EH (cell line): ENCODE measurements at regions not wholly inside any gene's neighbourhood (a gene's known extent, or its start where the extent isn't known, plus 50 kb on each side); places are given as distances from the start of the nearest gene placed in this dataset.
"Not testable (repeated sequence)": the region's sequence is repeated elsewhere in the genome, so short reads cannot be mapped to it uniquely, and the experiment has no call there.

Experiments used
- DNase-seq: peaks from one replicate; pipeline ENCODE4 v3.0.0-alpha.2; 2015; ENCODE audit warnings: low read depth

DNA sequence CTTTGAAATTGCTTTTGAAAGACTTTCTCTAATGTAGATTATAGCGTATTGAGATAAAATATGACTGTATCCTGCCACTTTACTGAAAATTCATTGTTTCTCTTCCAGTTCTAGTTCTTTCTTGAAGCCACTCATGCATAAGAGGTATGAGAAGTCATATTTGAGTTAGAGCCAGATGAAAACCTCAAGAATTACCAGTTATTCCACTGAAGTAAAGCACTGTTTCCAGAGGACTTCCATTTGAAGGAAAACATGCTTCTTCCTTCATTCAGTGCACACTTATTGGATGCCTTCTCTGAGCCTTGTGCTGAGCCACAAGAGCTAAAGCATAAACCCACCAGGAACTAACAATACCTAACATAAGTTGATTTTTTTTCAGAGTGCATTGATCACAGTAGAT is 513.4 kb downstream of the ZNF385D start:
- peak; percentile 16 for DNase-seq

DNA sequence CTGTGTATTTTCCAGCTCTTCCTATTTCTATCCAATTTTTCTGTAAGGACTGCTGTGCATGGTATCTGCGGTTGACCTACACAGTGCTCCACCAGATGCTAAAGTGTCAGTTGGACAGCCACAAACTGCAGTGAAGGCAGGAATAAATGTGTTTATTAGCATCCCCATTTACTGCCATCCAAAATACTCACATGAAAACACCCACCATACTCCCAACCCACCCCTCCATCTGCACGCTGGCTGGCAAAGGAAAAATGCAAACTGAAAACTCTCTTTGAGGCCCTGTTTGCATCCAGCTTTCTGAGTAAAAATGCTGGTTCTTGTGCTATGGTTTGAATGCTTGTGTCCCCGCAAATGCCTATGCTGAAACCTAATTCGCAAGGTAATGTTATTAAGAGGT is 515.5 kb downstream of the ZNF385D start:
- no peak for DNase-seq

DNA sequence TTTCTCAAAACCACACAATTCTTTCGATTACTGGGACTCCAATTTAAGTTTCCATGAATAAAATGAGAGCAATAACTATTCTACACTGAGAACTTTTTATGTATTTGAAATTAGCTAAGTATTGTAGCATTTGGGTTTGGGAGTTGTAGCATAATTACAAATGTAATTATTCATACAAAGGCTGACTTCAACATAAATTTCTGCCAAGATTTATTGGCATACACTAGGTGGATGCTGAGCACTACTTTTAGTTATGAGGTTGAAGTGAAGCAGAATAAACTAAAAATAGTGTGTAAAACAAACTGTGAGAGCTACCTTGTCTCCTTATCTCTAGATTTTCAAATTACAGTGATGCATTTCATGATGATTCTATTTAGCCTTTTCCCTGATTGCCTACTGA is 516.1 kb downstream of the ZNF385D start:
- no peak for DNase-seq

DNA sequence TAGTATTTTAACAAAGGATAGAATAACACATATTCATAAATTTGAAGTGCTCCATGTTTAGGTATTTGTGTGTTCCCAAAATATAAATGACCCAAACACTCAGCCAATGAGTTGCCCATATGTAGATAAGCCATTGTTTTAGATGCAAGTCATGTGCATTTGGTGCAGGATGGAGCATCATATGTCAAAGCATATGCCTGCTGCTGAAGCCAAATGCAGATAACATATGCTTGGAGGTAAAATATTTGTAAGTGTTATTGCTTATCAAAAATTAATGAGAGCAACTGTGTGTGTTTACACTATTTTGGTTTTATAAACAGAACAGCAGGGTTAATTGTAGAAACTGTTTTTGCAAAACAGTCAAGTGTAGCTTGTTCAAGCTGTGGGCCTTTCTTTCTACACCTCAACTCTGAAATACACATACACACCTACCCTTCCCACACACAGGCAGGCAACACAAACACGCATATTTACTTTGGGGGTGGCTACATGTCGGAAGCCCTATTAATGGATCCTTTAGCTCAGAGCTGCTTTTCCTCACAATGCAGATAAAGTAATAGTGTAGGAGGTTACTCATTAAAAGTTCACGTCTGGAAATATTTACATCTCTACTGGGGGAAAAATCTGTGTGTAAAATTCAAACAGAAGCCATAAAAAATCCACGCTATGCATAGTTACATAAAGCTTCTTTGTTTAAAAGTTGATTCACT is 521.4 kb downstream of the ZNF385D start:
- DNase-seq, result no peak

DNA sequence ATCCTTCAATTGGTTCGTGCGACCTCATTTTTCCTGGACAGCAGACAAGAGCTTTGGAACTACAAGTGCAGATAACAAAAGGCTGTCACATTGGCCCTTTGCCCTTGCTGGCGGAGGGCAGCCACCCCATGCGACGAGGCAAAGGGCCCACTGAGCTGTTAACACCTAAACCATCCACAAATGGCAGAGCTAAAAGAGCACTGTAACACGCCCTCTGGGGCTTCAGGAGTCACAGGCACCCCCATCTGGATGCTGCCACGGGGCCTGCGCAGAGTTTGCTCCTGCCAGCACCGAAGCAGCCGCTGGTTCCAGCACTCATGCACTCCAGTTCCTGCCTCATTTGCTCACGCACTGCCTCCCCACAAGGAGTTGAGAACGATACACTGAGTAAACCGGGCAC is 524.9 kb downstream of the ZNF385D start:
- no peak for DNase-seq

DNA sequence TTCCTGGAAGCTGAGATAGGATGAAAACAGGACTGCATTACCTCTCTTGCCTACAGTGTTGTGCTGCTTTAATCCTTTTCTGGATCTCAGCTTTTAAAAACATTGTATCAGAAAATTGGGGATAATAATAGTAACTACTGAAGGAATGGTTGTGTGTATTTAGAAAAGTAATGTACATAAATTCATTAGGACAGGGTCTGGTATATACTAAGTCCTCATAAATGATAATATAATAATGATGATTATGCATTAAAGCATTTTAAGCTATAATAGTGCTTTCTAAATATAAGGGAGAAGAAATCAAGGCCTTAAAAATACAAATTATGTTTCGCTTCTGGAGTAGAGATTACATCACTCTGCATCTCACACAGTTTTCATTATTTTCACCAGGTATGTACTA is 530.1 kb downstream of the ZNF385D start:
- DNase-seq, result no peak

DNA sequence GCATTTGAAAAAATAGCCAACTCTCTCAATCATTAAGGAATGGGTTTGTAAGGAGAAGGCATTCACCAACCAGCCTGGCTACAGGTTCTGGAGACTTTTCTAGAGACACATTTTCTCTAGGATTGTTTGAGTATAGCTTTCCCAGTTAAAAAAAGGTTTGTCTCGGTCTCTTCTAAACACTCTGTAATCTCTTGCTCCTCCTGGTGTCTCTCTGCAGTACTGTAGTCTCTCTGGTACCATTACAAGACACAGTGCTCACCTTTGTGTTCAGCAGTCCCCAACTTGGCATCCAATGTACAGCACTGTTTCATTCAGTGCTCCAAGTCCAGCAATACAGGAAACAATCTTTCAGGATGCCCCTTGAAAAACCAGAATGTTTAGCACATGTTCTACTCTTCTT is 534.4 kb downstream of the ZNF385D start:
- peak; percentile 32 for DNase-seq

DNA sequence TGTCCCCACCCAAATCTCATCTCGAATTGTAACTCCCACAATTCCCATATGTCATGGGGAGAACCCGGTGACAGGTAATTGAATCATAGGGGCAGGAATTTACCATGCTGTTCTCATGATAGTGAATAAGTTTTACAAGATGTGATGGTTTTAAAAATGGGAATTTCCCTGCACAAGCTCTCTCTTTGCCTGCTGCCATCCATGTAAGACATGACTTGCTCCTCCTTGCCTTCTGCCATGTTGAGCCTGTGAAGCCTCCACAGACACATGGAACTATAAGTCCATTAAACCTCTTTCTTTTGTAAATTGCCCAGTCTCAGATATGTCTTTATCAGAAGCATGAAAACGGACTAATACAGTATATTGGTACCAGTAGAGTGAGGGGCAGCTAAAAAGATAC is 546.9 kb downstream of the ZNF385D start:
- DNase-seq, result not testable (repeated sequence)

DNA sequence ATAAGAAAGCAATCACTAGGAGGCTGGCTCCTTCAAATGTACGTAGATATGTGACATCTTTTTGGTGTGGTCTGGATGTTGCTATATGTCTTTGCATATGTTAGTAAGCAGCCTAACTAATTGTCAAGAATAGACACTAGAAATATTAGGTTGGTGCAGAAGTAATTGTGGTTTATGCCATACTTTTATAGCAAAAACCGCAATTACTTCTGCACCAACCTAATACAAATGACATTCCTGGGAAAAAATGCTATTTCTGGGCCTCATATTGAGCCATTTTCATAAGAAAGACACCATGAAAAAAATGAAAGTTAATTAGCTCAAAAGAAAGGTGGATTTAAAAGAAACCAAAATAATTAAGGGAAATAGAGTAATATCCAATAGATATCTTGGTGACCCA is 555.8 kb downstream of the ZNF385D start:
- no peak for DNase-seq

DNA sequence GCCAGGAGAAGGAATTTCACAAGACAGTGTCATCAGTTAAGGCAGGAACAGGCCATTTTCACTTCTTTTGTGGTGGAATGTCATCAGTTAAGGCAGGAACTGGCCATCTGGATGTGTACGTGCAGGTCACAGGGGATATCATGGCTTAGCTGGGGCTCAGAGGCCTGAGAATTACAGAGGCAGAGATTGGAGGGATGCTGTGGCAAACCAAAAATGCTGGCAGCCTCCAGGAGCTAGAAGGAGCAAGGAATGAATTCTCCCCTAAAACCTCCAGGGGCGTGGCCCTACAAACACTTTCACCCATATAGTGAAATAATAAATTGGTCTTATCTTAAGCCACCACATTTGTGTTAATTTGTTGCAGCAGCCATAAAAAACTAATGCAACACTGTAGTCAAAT is 557.0 kb downstream of the ZNF385D start:
- not testable (repeated sequence) for DNase-seq

DNA sequence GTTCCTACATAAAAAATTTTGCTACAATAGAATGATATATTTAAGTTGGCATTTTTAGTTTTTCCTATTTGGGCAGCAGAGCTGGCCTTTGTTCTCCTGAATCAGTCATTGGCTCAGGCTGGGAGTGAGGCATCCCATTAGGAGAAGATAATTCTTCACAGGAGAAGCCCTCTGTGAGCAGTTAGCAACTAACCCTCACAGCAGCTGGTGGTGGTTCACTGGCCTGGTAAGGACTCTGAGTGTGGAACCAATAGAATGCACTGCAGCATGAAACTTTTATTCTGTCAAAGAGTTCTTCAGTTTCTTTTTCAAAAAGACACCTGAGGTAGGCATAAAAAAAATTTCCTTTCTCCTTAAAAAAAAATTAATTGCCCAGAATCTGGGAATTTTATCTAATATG is 562.6 kb downstream of the ZNF385D start:
- DNase-seq, result no peak

DNA sequence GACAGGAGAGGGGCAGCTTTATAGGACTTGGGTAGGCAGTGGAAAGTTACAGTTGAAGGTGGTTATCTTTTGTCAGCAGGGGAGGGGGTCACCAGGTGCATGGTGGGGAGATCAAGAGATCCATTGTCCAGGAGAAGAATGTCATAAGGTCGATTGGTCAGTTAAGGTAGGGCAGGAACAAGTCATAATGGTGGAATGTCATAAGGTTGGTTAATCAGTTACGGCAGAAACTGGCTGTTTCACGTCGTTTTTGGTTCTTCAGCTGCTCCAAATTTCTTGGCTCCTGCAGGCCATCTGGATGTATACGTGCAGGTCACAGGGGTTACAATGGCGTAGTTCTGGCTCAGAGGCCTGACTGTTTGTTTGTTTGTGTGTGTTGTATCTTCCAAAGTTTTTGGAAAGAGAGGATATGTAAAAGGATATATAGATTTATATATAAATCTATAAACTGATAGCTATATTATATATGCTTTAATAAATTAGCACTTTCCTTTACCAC is 565.1 kb downstream of the ZNF385D start:
- DNase-seq, result no peak

DNA sequence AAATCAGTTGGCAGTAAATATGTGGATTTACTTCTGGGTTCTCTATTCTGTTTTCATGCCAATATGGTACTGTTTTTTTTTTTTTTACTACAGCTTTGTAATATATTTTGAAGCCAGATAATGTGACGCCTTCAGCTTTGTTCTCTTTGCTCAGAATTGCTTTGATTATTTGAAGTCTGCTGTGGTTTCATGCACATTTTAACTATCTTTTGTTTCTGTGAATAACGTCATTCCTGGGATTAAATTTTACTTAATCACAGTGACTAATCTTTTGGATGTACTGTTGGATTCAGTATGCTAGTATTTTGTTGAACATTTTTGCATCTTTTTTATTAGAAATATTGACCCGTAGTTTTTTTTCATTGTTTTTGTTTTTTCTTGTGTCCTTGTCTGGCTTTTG is 576.5 kb downstream of the ZNF385D start:
- peak; percentile 69 for DNase-seq

DNA sequence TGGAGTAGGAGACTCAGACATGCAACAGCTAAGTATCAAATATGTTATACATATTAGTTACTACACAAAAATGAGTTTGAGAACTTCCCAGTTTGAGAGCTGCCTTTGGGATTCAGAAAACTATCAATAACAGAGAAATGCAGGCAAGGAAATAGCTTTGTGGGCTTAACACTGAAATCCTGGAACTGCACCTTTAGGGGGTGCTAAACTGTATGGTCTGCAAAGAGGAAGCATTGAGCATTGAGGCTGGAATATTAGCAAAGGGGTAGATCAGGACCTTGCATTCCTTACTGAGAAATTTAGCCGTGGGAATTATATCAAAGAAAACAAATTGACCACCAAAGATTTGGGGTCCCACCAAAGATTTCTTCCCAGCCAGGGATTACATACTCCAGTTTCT is 580.0 kb downstream of the ZNF385D start:
- peak; percentile 20 for DNase-seq

DNA sequence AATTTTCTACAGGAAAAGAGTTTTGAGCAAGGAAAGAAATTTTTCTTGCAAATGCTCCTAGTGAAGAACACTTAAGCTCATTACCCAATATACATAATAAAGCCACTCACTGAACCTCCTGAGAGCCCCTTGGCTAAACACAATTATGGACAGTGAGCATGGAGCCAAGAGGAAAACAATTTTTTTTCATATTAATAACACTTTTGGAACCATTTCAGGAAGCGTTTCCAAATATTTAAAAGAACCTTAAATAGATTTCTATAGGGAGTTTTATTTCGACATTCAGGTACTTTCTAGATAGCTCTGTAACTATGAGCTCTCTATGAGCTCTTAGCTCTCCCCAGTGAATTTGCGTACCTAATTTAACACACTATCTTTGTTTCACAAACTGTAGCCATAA is 581.1 kb downstream of the ZNF385D start:
- DNase-seq, result no peak

DNA sequence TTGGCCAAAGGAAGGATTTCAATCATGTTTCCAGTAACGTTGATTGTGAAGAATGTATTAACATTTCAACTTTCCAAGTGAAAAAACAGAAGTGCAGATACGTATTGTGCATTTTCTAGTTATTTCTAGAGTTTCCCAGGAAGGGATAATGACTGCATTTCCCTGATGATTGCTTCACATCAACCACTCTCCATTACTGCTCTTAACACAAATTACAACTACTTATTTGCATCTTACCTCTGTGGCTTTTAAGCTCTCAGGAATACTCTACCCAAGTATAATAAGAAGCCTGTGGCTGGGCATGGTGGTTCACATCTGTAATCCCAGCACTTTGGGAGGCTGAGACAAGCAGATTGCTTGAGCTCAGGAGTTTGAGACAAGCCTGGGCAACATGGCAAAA is 582.5 kb downstream of the ZNF385D start:
- no peak for DNase-seq

DNA sequence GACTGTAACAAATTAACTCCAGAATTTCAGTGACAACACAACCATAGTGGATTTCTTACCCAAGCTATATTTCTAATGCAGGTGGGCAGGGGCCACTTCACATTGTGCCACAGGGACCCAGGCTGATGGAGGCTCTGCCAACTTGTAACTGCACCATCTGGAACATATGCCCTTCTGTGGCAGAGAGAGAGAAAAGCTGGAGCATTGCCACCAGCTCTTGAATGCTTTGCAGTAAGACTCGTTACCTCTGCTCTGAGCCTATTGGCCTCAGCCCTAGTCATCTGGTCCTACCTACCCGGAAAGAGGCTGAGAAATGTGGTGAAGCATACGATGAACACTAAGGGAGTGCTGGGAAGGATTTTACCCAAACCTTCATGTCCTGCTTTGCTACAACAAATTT is 587.1 kb downstream of the ZNF385D start:
- DNase-seq, result no peak

DNA sequence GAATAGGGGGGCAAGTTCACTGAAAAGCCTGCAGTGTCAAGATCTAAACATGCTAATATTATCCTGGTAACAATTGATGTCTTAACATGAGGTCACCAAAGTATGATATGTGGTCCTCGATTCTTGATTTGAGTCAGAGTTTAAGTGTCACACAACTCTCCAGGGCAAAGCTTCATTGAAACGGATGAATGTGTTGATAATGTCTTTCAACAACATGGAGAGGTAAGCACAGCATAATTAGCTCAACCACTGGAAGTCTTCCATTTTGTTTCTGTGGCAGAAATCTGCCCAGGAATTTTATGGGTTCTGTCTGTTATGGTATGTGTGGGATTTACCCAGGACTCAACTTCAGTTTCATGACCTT is 591.5 kb downstream of the ZNF385D start:
- peak; percentile 71 for DNase-seq

DNA sequence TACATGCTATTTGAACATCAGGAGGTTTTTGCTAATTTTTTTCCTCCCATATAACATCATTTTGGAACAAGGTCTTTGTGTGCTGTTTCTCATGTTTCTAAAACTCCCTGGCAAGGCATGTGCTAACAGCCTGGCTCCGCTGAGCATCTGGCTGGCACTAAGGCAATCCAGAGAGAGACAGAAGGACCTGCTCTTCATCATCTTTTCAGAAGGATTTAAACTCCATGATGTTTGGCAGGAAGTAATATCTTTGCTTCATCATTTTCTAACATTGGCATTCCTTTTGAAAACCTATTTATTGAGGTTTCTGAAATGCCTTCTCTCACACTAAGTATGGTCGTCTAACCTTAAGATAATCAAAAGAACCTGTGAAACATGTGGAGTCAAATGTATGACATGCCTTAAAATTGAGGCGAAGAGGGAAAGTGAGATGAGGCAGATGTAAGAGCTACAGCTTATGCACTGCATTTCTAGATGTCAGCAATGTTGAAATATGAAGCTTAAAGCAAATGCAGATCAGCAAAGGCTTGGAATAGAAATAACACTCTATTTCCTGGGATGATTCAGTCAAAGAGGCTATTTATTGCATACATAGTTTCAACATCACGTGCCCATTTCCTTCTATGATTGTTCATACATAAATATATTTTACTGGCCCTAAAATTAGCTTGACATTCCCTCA is 592.0 kb downstream of the ZNF385D start:
- DNase-seq, result peak; percentile 81

DNA sequence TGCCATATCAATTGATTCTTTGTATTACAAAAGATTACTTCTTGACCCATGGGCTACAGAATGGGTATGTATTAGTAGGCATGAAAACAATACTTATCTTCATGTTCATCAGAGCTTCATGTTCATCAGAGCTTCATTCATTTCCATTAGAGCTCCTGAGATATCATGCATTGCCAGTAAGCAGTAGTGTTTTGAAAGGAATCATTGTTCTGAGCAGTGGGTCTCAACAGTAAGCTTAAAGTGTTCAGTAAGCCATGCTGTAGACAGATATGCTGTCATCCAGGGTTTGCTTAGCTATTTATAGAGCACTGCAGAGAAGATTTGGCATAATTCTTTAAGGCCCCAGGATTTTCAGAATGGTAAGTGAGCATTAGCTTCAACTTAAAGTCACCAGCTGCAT is 596.1 kb downstream of the ZNF385D start:
- DNase-seq, result no peak

DNA sequence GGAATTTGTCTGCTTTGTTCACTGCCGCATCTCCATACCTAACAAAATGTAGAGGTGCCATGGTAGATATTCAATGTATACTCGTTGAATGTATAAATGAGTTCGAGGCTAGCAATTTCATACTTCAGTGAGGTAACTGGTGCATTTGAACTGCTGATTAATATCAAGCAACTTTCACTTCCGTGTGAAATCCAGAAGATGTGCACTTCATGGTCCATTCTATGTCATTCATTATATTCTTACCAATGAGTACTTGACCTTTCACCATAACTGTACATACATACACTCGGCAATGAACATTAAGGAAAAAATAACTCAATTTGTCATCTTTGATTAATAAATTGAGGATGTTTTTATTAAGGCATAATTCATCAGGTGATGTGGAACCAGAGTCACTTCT is 598.5 kb downstream of the ZNF385D start:
- DNase-seq, result no peak

DNA sequence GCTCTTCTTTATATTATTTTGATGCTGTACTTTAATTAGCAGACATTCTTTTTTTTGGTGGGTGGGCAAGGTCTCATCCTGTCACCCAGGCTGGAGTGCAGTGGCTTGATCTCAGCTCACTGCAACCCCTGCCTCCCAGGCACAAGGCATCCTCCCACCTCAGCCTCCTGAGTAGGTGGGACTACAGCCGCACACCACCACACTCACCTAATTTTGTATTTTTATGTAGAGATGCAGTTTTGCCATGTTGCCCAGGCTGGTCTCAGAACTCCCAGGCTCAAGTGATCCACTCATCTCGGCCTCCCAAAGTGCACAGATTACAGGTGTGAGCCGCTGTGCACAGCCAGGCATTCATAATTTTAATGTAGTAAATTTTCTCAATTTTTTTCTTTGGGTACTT is 608.1 kb downstream of the ZNF385D start:
- no peak for DNase-seq

DNA sequence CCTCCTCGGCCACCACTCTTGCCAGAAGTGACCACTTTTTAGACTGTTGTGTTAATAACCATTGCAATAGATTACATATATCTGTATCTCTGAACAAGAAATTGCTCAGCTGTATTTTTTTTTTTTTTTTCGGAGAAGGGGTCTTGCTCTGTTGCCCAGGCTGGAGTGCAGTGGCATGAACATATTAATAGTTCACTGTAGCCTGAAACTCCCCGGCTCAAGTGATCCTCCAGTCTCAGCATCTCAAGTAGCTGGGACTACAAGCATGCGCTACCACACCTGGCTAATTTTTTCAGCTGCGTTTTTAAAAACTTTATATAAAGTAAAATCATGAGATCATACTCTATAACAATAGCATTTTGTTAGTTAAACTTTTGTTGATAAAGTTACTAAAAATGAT is 609.0 kb downstream of the ZNF385D start:
- DNase-seq, result no peak

DNA sequence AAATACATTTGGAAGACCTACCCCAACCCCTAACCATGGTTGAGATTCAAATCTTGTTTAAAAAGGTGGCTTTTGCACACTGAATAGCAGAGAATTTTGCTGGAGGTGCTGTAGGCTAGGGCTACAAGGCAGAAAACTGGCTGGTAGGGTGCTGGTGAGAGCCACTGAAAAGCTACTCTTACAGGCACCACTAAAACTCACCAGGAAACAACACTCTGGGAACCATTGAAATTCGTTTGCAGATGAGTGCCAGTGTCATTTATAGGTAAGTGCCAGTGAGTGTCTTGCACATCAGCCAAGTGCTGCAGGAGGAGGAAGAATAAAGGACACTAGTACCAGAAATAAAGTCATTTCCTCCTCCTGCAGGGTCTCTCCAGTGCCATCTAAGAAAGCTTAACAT is 610.2 kb downstream of the ZNF385D start:
- no peak for DNase-seq
